Colonic mucosa (tissue), 4 donors: ENCODE measurements at regions not wholly inside any gene's neighbourhood (a gene's known extent, or its start where the extent isn't known, plus 50 kb on each side); places are given as distances from the start of the nearest gene placed in this dataset.

Experiments used
- DNase-seq: peaks from one replicate; pipeline ENCODE4 v3.0.0-alpha.2; 2020
- H3K27ac ChIP-seq: fragments of 200-600 bp; one replicate; pipeline ENCODE4 v1.8.0; 2021
- H3K27me3 ChIP-seq: fragments of 200-600 bp; one replicate; pipeline ENCODE4 v1.8.0; 2021
- H3K36me3 ChIP-seq: fragments of 200-600 bp; one replicate; pipeline ENCODE4 v1.8.0; 2021
- H3K4me1 ChIP-seq: fragments of 200-600 bp; one replicate; pipeline ENCODE4 v1.8.0; 2021; ENCODE audit warnings: mild to moderate bottlenecking
- H3K4me3 ChIP-seq: fragments of 200-600 bp; one replicate; pipeline ENCODE4 v1.8.0; 2021
- H3K9ac ChIP-seq, 2 donors: one replicate each; pipeline ENCODE4 v1.7.0; 2013; ENCODE audit warnings: control low read depth in 2 of 2, low read depth in 2 of 2, low read length in 2 of 2
- H3K9me3 ChIP-seq: fragments of 200-600 bp; one replicate; pipeline ENCODE4 v1.8.0; 2021
- intact Hi-C: fragments of 100-400 bp; cut with DNase I; formaldehyde crosslinking; loops from one replicate; pipeline ENCODE4 v1.14.1; 2022
- TF ChIP-seq, protein P1 (sequence below): fragments of 200-600 bp; IDR thresholded peaks from one replicate; pipeline ENCODE4 v1.8.0; 2022; ENCODE audit warnings: antibody characterized with exemption, mild to moderate bottlenecking
- donor health status: healthy.
- donor health status: DM: no; HTN: no; CAD: no.
- donor health status: DM: no; HTN: no; CAD: no.

DNA sequence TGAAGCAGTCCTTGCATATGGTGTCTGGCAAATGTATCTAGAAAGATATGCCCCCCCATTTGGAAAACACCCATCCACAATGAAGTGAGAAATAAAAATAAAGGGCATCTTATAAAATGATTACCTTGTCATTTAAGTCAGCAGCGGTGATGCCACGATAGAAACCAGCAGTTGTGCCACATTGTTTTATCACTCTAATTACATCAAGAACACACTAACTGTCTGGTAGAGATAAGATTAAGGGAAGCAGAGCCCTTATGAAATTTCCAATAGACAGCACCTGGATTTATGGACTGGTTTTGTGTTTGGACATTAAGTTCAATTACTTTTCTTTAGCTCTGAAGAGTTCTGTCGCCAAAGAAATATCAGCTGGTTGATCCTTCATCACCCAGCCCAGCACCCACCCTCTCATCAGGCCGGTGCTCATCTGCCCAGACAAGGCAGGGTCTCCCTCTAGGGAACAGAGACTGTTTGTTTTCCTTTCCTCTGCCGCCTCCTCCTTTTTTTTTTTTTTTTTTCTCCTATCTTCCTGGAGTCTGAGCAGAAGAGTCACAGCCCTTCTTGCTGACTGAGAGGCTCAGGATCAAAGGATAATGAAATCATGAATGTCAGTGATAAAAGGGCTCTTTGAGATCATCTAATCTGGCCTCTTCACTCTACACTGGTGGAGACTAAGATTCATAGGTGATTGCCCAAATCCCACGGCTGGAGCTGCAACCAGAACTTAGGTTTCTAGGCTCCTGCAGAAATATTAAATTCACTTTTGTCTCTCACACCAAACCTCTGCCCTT lies 464.1 kb downstream of the NTRK3 start:
- no peaks in the 10 kb centered on the region for H3K27me3 ChIP-seq
- no peak overlapping the region for H3K27ac ChIP-seq
- no peaks in the 10 kb centered on the region for H3K9me3 ChIP-seq
- no peaks in the 10 kb centered on the region for H3K36me3 ChIP-seq
- TF ChIP-seq, protein P1, sequence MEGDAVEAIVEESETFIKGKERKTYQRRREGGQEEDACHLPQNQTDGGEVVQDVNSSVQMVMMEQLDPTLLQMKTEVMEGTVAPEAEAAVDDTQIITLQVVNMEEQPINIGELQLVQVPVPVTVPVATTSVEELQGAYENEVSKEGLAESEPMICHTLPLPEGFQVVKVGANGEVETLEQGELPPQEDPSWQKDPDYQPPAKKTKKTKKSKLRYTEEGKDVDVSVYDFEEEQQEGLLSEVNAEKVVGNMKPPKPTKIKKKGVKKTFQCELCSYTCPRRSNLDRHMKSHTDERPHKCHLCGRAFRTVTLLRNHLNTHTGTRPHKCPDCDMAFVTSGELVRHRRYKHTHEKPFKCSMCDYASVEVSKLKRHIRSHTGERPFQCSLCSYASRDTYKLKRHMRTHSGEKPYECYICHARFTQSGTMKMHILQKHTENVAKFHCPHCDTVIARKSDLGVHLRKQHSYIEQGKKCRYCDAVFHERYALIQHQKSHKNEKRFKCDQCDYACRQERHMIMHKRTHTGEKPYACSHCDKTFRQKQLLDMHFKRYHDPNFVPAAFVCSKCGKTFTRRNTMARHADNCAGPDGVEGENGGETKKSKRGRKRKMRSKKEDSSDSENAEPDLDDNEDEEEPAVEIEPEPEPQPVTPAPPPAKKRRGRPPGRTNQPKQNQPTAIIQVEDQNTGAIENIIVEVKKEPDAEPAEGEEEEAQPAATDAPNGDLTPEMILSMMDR, result no peak
- no peak overlapping the region for H3K4me3 ChIP-seq
- no peak for DNase-seq
- no peak overlapping the region for H3K9ac ChIP-seq
- no peaks in the 10 kb centered on the region for H3K4me1 ChIP-seq
- intact Hi-C loops, result no loop called here

DNA sequence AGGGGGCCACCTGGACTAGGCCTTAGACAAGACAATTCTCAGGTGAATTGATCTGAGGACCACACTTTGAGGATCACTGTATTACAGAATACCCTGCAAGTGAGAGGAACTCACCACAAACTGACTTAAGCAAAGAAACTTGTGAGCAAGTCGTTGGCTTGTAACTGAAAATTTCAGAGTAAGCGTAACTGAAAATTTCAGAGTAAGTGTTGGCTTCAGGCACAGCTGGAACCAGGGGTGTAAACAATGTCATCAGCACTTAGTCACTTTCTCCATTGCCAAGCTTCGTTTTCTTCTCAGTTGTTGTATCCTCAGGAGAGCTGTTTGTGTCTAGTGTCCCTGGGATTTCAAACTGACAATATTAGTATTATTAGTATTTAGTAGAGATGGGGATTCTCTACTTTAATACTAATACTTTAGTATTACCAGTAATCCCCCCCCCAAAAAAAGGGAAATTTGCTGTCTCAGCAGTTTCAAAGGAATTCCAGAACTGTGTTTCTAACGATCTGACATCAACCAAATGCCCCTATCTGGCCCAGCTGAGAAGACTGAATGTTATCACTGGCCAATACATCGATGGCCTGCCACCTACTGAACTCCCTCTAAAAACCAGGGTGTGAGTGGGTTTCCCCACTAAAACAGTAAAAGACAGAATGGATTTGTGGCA lies 474.4 kb downstream of the NTRK3 start:
- Histone ChIP-seq H3K27me3 (no peaks in the 10 kb centered on the region), H3K27ac (no peak overlapping the region), H3K9ac (no peak overlapping the region), H3K4me3 (no peak overlapping the region), H3K4me1 (no peaks in the 10 kb centered on the region), H3K9me3 (no peaks in the 10 kb centered on the region), H3K36me3 (no peaks in the 10 kb centered on the region)
- TF ChIP-seq, protein P1, result no peak
- intact Hi-C loops, result no loop called here
- DNase-seq, result no peak

DNA sequence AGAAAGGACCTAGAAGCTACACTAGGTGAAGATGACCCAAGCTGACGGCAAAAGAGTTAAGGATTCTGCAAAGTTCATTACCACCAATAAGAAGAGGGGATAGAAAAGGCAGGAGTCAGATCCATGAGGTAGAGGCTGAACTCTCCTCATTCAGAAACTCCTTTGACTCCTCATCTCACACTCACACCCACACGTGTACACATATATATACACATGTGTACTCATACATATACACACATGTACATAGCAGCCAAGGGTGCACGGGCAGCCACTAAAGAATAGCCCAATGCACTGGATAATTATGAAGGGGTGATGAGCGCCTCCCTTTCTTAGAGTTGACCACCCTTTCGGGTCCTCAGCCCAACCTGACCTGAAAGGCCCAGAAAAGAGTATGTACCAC lies 476.8 kb downstream of the NTRK3 start:
- no peak overlapping the region for H3K27ac ChIP-seq
- H3K9ac ChIP-seq, result no peak overlapping the region
- H3K36me3 ChIP-seq, result no peaks in the 10 kb centered on the region
- TF ChIP-seq, protein P1, result no peak
- intact Hi-C loops, result no loop called here
- no peaks in the 10 kb centered on the region for H3K4me1 ChIP-seq
- no peak overlapping the region for H3K4me3 ChIP-seq
- no peaks in the 10 kb centered on the region for H3K9me3 ChIP-seq
- H3K27me3 ChIP-seq, result no peaks in the 10 kb centered on the region
- DNase-seq, result no peak

DNA sequence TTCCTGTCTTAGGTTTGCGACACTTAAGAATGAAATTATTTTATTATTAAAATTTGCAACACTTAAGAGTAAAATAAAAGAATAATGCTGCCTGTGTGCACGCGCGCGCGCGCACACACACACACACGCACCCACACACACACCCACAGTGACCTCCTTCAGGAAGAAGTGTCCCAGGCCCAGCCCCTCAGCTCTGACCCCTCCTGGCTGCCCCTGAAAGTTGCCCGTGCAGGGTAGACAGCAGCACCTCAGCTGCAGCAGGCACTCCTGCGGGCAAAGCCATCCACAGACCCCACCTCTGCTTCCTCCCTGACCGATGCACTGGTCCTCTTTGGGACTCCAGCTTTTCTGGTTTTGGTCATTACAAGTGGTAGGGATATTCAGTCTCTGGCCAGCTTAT lies 478.2 kb downstream of the NTRK3 start:
- H3K4me3 ChIP-seq, result no peak overlapping the region
- H3K27me3 ChIP-seq, result no peaks in the 10 kb centered on the region
- H3K36me3 ChIP-seq, result no peaks in the 10 kb centered on the region
- H3K9me3 ChIP-seq, result no peaks in the 10 kb centered on the region
- TF ChIP-seq, protein P1, result no peak
- H3K27ac ChIP-seq, result no peak overlapping the region
- DNase-seq, result no peak
- H3K4me1 ChIP-seq, result no peaks in the 10 kb centered on the region
- no peak overlapping the region for H3K9ac ChIP-seq
- intact Hi-C loops, result no loop called here

DNA sequence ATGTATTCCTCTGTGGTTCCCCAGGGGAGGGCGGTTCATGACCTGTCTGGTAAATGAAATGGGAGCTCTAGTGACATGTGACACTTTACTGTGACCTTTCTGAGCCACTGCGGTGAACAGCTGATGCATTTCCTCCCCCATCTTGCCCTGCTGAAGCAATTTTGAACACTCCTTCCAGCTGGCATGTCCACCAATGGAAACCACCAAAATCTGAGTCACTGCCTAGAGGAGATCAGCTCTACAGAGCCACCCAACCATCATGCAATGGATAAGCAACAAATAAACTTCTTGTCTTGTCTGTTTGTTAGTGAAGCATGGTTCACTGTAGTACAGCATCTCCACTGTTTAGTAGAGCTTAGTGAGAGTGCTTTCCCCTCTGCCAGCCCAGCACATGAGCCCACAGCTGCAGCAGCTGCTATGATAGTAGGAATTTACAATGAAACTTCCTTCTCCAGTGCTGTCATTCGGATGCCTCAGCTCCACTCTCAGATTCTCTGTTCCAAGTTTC lies 479.4 kb downstream of the NTRK3 start:
- H3K9ac ChIP-seq, result no peak overlapping the region
- no peak for DNase-seq
- no peaks in the 10 kb centered on the region for H3K27me3 ChIP-seq
- TF ChIP-seq, protein P1, result no peak
- no peaks in the 10 kb centered on the region for H3K4me1 ChIP-seq
- H3K36me3 ChIP-seq, result no peaks in the 10 kb centered on the region
- no peaks in the 10 kb centered on the region for H3K9me3 ChIP-seq
- intact Hi-C loops, result no loop called here
- no peak overlapping the region for H3K27ac ChIP-seq
- no peak overlapping the region for H3K4me3 ChIP-seq
